ENCODE measurements at regions not wholly inside any gene's neighbourhood (a gene's known extent, or its start where the extent isn't known, plus 50 kb on each side); places are given as distances from the start of the nearest gene placed in this dataset.
"Not testable (repeated sequence)": the region's sequence is repeated elsewhere in the genome, so short reads cannot be mapped to it uniquely, and the experiment has no call there.

GRCh38 chr15:23773093-23773492, 86.0 kb upstream of the NDN start:
- no peaks in the 10 kb centered on the region for H3K9me3 ChIP-seq (ENCODE audit: control insufficient read depth, insufficient read depth, low read length)
- no peaks in the 10 kb centered on the region for H3K36me3 ChIP-seq (ENCODE audit: control insufficient read depth, insufficient read depth, low read length)
- H3K27me3 ChIP-seq (ENCODE audit: control insufficient read depth, insufficient read depth, low read length) = no peaks in the 10 kb centered on the region
- no peak overlapping the region for H3K27ac ChIP-seq (ENCODE audit: low read length)
- DNase-seq (ENCODE audit: low read depth, low spot score) = no peak
- H3K4me3 ChIP-seq (ENCODE audit: low read length) = no peak overlapping the region
- no peaks in the 10 kb centered on the region for H3K4me1 ChIP-seq (ENCODE audit: control insufficient read depth, insufficient read depth, low read length)

DNA sequence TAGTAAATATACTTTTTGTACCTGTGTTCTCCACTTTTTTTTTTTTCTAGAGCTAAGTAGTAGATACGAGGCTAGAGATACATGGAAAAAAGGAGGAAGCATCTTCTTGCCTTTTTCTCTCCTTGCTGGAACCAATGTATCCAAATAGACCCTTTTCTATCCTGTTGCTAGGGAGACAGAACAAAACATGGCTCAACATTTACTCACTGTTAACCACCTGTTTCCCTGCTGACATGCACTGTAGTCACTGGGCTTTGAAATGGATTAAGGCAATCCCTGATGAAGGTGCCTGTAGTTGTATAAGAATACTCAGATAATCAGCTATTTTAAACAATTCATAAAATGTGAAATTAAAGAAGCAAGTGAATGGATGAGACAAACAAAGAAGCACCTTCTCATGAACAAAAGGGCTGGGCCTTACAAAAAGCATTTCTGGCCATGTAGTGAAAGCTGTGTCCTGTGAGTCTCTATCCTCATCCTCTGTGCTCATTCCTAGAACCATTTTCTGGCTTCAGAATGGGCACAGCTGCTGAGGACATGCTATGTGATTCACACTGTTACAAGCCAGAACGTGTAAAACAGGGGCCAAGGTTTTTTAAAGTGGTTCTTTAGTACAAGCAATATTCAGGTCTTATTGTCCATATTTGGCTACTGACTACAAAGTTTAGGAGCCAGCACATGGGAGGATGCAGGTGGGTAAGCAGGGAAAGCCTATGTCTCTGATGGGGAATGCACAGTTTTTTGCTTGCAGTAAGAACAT, 100.4 kb upstream of the NDN start:
- H3K27me3 ChIP-seq (ENCODE audit: control insufficient read depth, insufficient read depth, low read length) = no peaks in the 10 kb centered on the region
- WGBS (ENCODE audit: insufficient coverage, insufficient read length) = no CpG with 5 or more reads among the region's 2 CpGs
- H3K4me3 ChIP-seq (ENCODE audit: low read length) = no peak overlapping the region
- no peaks in the 10 kb centered on the region for H3K36me3 ChIP-seq (ENCODE audit: control insufficient read depth, insufficient read depth, low read length)
- no peak for DNase-seq (ENCODE audit: low read depth, low spot score)
- no peaks in the 10 kb centered on the region for H3K4me1 ChIP-seq (ENCODE audit: control insufficient read depth, insufficient read depth, low read length)
- H3K27ac ChIP-seq (ENCODE audit: low read length) = no peak overlapping the region
- H3K9me3 ChIP-seq (ENCODE audit: control insufficient read depth, insufficient read depth, low read length) = no peaks in the 10 kb centered on the region; the same call in 1 of the 2 replicates

DNA sequence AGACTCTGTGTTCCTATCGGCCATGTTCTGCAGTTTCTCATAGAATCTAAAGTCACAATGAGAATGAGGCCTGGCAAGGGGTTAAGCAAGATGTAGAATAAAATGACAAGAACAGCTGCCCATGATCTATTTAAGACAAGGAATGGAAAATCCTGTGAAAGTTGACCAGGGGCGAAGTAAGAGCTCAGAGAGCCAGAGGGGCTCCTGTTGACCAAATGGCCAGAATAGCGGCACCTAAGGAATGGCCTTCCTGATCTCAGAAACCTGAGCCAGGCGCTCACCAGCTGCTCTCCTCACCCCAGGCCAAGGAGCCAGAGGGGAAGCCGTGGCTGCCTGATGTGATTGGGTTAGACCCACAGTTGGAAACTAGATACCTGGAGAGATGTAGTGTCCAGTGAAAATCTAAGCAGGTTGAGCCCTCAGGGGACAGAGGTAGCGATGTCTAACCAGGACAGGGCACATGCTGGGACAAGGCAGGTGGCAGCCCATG, 106.1 kb upstream of the NDN start:
- H3K9me3 ChIP-seq (ENCODE audit: control insufficient read depth, insufficient read depth, low read length) = peaks cover 2% of the 10 kb centered on the region; the same call in 1 of the 2 replicates
- DNase-seq (ENCODE audit: low read depth, low spot score) = no peak
- no peaks in the 10 kb centered on the region for H3K27me3 ChIP-seq (ENCODE audit: control insufficient read depth, insufficient read depth, low read length)
- no peaks in the 10 kb centered on the region; the same call in 1 of the 2 replicates for H3K4me1 ChIP-seq (ENCODE audit: control insufficient read depth, insufficient read depth, low read length)
- no peak overlapping the region for H3K27ac ChIP-seq (ENCODE audit: low read length)
- H3K4me3 ChIP-seq (ENCODE audit: low read length) = no peak overlapping the region
- WGBS (ENCODE audit: insufficient coverage, insufficient read length) = no CpG with 5 or more reads among the region's 6 CpGs
- H3K36me3 ChIP-seq (ENCODE audit: control insufficient read depth, insufficient read depth, low read length) = no peaks in the 10 kb centered on the region

DNA sequence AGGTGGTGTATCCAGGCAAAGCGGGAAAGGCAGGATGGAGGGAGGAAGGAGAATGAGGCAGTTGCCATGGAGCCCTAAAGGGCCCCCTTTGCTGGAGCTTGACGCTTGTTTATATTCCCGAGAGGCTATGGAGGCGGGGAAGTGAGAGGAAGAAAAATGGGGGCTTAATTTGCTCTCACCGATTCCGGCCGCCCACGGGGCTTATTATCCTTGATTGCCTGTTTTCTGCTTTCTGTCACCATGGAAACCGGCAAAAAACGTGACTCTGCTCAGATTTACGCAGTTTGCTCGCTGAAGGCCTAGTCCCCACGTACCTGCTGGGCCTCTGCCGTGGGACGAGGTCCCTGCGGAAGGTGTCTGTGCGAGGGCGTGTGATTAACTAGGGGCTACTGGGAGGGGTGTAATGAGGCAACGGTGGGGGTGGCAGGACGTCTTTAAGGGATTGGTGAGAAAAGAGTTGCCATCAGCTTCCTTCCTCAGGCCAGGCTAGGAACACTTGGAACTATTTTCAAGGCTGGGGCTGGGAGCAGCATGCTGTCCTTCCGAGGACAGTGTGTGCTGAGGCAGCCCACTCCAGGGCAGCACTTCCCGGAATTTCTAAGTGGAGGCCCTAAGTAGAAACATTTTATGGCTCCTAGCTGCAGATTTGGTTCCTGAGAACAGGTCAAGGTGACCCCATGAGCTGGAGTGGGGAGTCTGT, 110.8 kb upstream of the NDN start:
- Histone ChIP-seq H3K27me3 (ENCODE audit: control insufficient read depth, insufficient read depth, low read length) (no peaks in the 10 kb centered on the region), H3K4me3 (ENCODE audit: low read length) (no peak overlapping the region), H3K36me3 (ENCODE audit: control insufficient read depth, insufficient read depth, low read length) (no peaks in the 10 kb centered on the region), H3K27ac (ENCODE audit: low read length) (no peak overlapping the region), H3K4me1 (ENCODE audit: control insufficient read depth, insufficient read depth, low read length) (no peaks in the 10 kb centered on the region; the same call in 1 of the 2 replicates), H3K9me3 (ENCODE audit: control insufficient read depth, insufficient read depth, low read length) (peaks cover 4% of the 10 kb centered on the region)
- no CpG with 5 or more reads among the region's 22 CpGs for WGBS (ENCODE audit: insufficient coverage, insufficient read length)
- DNase-seq (ENCODE audit: low read depth, low spot score) = no peak

- DNase-seq (ENCODE audit: low read depth, low spot score) = no peak
- Histone ChIP-seq H3K27me3 (ENCODE audit: control insufficient read depth, insufficient read depth, low read length) (no peaks in the 10 kb centered on the region), H3K9me3 (ENCODE audit: control insufficient read depth, insufficient read depth, low read length) (peaks cover 1% of the 10 kb centered on the region), H3K27ac (ENCODE audit: low read length) (no peak overlapping the region), H3K4me1 (ENCODE audit: control insufficient read depth, insufficient read depth, low read length) (no peaks in the 10 kb centered on the region), H3K4me3 (ENCODE audit: low read length) (no peak overlapping the region), H3K36me3 (ENCODE audit: control insufficient read depth, insufficient read depth, low read length) (no peaks in the 10 kb centered on the region)
- WGBS (ENCODE audit: insufficient coverage, insufficient read length) = no CpG with 5 or more reads among the region's 2 CpGs
Measured at GRCh38 chr15:23801881-23802280, 114.8 kb upstream of the NDN start.

DNA sequence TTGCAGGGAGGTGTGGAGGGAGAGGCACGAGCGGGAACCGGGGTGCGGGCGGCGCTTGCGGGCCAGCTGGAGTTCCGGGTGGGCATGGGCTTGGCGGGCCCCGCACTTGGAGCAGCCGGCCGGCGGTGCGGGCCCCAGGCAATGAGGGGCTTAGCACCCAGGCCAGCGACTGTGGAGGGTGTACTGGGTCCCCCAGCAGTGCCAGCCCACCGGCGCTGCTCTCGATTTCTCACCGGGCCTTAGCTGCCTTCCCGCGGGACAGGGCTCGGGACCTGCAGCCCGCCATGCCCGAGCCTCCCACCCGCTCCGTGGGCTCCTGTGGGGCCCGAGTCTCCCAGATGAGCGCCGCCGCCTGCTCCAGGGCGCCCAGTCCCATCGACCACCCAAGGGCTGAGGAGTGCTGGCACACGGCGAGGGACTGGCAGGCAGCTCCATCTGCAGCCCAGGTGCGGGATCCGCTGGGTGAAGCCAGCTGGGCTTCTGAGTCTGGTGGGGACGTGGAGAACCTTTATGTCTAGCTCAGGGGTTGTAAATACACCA, 115.9 kb upstream of the NDN start:
- not testable (repeated sequence) for H3K27me3 ChIP-seq (ENCODE audit: control insufficient read depth, insufficient read depth, low read length); H3K4me3 ChIP-seq (ENCODE audit: low read length); H3K36me3 ChIP-seq (ENCODE audit: control insufficient read depth, insufficient read depth, low read length); DNase-seq (ENCODE audit: low read depth, low spot score); H3K27ac ChIP-seq (ENCODE audit: low read length); H3K9me3 ChIP-seq (ENCODE audit: control insufficient read depth, insufficient read depth, low read length); H3K4me1 ChIP-seq (ENCODE audit: control insufficient read depth, insufficient read depth, low read length)
- no CpG with 5 or more reads among the region's 37 CpGs for WGBS (ENCODE audit: insufficient coverage, insufficient read length)

DNA sequence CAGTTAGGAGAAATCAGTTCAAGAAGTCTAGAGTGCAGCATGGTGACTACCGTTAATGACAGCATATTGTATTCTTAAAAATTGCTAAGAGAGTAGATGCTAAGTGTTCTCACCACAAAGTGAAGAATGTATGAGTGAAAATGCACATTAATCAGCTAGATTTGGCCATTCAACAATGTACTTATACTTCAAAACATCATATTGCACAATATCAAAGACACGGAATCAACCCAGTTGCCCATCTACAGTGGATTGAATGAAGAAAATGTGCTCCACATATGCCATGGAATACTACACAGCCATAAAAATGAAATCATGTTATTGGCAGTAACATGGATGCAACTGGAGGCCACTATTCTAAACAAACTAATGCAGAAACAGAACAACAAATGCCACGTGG, 119.9 kb upstream of the NDN start:
- no peak overlapping the region for H3K27ac ChIP-seq (ENCODE audit: low read length)
- no peaks in the 10 kb centered on the region for H3K4me1 ChIP-seq (ENCODE audit: control insufficient read depth, insufficient read depth, low read length)
- H3K9me3 ChIP-seq (ENCODE audit: control insufficient read depth, insufficient read depth, low read length) = peaks cover 1% of the 10 kb centered on the region
- no CpG with 5 or more reads among the region's 3 CpGs for WGBS (ENCODE audit: insufficient coverage, insufficient read length)
- H3K4me3 ChIP-seq (ENCODE audit: low read length) = no peak overlapping the region
- no peaks in the 10 kb centered on the region for H3K36me3 ChIP-seq (ENCODE audit: control insufficient read depth, insufficient read depth, low read length)
- no peak for DNase-seq (ENCODE audit: low read depth, low spot score)
- no peaks in the 10 kb centered on the region for H3K27me3 ChIP-seq (ENCODE audit: control insufficient read depth, insufficient read depth, low read length)

DNA sequence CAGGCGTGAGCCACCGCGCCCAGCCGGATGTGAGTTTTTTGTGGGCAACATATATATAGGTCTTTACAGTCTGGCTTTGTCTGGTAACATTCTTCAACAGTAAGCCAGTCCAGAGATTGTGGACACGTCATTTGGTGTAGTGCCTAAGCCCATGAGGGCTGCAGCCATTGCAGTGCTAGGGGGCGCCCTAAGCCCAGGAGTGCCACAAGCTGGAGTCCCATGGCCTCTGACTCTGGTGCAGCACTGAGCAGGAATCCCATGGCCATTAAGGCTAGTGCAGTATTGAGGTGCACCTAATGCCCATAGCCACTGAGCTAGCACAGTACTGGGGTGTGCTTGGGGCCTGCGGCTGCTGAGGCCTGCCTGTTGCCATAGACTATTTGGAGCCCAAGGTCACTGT, 136.4 kb upstream of the NDN start:
- DNase-seq (ENCODE audit: low read depth, low spot score) = peak; percentile 9
- no CpG with 5 or more reads among the region's 7 CpGs for WGBS (ENCODE audit: insufficient coverage, insufficient read length)
- Histone ChIP-seq H3K36me3 (ENCODE audit: control insufficient read depth, insufficient read depth, low read length) (no peaks in the 10 kb centered on the region), H3K9me3 (ENCODE audit: control insufficient read depth, insufficient read depth, low read length) (no peaks in the 10 kb centered on the region), H3K27ac (ENCODE audit: low read length) (no peak overlapping the region), H3K27me3 (ENCODE audit: control insufficient read depth, insufficient read depth, low read length) (no peaks in the 10 kb centered on the region), H3K4me3 (ENCODE audit: low read length) (no peak overlapping the region), H3K4me1 (ENCODE audit: control insufficient read depth, insufficient read depth, low read length) (no peaks in the 10 kb centered on the region)

DNA sequence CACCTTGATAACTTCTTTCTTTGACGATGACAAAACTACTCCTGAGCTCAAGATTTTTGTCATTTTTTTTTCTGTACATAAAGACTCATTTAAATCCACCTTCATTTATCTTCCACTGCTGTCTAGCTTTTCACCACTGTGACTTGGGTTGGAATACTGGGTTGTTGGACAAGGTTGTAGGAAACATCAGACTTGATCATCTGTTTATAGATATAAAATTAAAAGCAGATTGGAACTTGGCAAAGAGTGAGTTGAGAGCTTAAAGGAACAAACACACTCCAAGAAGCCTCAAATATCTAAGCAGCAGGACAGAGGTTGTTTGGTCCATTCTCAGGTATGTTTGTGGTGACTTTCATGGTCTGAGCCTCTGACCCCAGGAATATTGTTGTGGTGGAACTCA, 141.7 kb upstream of the NDN start:
- Histone ChIP-seq H3K4me1 (ENCODE audit: control insufficient read depth, insufficient read depth, low read length) (no peaks in the 10 kb centered on the region), H3K36me3 (ENCODE audit: control insufficient read depth, insufficient read depth, low read length) (no peaks in the 10 kb centered on the region), H3K27me3 (ENCODE audit: control insufficient read depth, insufficient read depth, low read length) (no peaks in the 10 kb centered on the region), H3K4me3 (ENCODE audit: low read length) (no peak overlapping the region), H3K9me3 (ENCODE audit: control insufficient read depth, insufficient read depth, low read length) (no peaks in the 10 kb centered on the region; the same call in 1 of the 2 replicates), H3K27ac (ENCODE audit: low read length) (no peak overlapping the region)
- DNase-seq (ENCODE audit: low read depth, low spot score) = no peak
- WGBS (ENCODE audit: insufficient coverage, insufficient read length) = no CpG with 5 or more reads among the region's 1 CpG

- no peak for DNase-seq (ENCODE audit: low read depth, low spot score)
- Histone ChIP-seq H3K36me3 (ENCODE audit: control insufficient read depth, insufficient read depth, low read length) (no peaks in the 10 kb centered on the region), H3K27ac (ENCODE audit: low read length) (no peak overlapping the region), H3K4me3 (ENCODE audit: low read length) (no peak overlapping the region), H3K4me1 (ENCODE audit: control insufficient read depth, insufficient read depth, low read length) (no peaks in the 10 kb centered on the region), H3K9me3 (ENCODE audit: control insufficient read depth, insufficient read depth, low read length) (no peaks in the 10 kb centered on the region), H3K27me3 (ENCODE audit: control insufficient read depth, insufficient read depth, low read length) (no peaks in the 10 kb centered on the region)
- WGBS (ENCODE audit: insufficient coverage, insufficient read length) = no CpG with 5 or more reads among the region's 2 CpGs
Measured at GRCh38 chr15:23835953-23836352, 148.8 kb upstream of the NDN start.

Data from iPS DF 6.9 (cell line).